Upper lobe of left lung (tissue), 4 donors: ENCODE measurements at regions not wholly inside any gene's neighbourhood (a gene's known extent, or its start where the extent isn't known, plus 50 kb on each side); places are given as distances from the start of the nearest gene placed in this dataset.

Experiments
- EP300 ChIP-seq, 4 donors: sonication (generic); formaldehyde crosslinking; IDR thresholded peaks; one replicate each; pipeline ENCODE4 v1.5.1; 2017; ENCODE audit warnings: antibody characterized with exemption in 4 of 4, control low read depth in 2 of 4
- POLR2A ChIP-seq, 4 donors: fragments of 450-650 bp; IDR thresholded peaks; one replicate each; pipeline ENCODE4 v1.5.1; 2016 to 2017; ENCODE audit warnings: antibody characterized with exemption in 4 of 4, mild to moderate bottlenecking in 2 of 4
- POLR2AphosphoS5 ChIP-seq, 2 donors: sonication (generic); formaldehyde crosslinking; IDR thresholded peaks; one replicate each; pipeline ENCODE4 v1.5.1; 2017; ENCODE audit warnings: antibody characterized with exemption in 2 of 2
- TF ChIP-seq, protein P1 (sequence below), 6 experiments: fragments of 450-650 bp in 4 of 6; fragments of 200-600 bp in 2 of 6; sonication (generic) in 2 of 6; IDR thresholded peaks; one replicate each; pipeline ENCODE4 v1.5.1; 2016 to 2019; ENCODE audit warnings: antibody characterized with exemption in 6 of 6

DNA sequence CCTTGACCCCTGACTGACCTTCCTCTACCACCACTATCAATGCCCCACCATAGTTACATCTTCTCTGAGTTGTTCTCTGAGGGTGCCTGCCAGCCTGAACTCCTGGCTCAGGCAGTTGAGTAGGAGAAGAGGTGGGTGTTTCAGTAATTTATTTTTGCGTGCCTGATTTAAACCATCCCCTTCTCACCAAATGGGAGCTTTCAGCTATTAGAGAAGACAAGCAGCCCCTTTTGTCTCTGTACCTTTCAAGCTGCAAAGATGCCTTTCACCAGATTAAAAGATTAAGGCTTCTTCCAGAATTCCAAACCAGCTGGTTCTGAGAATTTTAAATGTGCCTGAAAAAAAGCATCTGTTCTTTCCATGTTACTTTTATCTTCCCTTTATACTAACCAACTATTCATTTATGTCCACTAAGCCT, 223.8 kb downstream of the FAM76B start:
- TF ChIP-seq, protein P1, sequence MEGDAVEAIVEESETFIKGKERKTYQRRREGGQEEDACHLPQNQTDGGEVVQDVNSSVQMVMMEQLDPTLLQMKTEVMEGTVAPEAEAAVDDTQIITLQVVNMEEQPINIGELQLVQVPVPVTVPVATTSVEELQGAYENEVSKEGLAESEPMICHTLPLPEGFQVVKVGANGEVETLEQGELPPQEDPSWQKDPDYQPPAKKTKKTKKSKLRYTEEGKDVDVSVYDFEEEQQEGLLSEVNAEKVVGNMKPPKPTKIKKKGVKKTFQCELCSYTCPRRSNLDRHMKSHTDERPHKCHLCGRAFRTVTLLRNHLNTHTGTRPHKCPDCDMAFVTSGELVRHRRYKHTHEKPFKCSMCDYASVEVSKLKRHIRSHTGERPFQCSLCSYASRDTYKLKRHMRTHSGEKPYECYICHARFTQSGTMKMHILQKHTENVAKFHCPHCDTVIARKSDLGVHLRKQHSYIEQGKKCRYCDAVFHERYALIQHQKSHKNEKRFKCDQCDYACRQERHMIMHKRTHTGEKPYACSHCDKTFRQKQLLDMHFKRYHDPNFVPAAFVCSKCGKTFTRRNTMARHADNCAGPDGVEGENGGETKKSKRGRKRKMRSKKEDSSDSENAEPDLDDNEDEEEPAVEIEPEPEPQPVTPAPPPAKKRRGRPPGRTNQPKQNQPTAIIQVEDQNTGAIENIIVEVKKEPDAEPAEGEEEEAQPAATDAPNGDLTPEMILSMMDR (IDR thresholded peaks at IDR 0.05), result no peak
- TF ChIP-seq EP300 (IDR thresholded peaks at IDR 0.05) (no peak), POLR2A (IDR thresholded peaks at IDR 0.05) (no peak), POLR2AphosphoS5 (IDR thresholded peaks at IDR 0.05) (no peak)
